Fibroblast of skin of right quadriceps (primary cell): ENCODE measurements at regions not wholly inside any gene's neighbourhood (a gene's known extent, or its start where the extent isn't known, plus 50 kb on each side); places are given as distances from the start of the nearest gene placed in this dataset.
A peak's percentile ranks its signal among the peaks of the same experiment; 100 is the strongest.

Experiments used
- DNase-seq: peaks from one replicate; pipeline ENCODE4 v3.0.0-alpha.2; 2013

DNA sequence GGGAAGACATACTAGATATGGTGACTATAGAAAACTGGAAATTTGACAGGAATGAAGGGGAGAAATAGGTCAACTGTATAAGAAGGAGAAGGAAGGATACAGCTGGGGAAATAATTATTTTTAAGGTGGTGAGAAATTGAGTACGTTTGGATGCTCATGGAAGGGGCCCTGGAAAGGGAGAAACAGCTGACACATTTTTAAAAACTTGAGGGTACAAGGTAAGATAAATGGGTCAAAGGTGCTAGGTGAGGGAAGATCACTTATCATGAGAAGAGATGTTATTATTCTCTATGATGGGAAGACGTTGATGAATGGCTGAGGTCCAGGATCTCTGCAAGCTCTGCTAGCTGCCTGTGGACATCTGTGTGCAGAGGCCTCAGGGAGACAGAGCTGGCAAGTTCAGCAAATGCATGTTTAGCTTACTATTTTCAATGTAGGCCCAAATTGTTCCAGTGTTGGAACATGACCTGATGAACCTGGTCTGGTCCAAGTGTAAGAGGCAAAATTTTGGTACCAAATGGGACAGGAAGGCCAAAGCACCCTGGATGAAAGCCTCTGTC is 181.7 kb downstream of the MTRR start:
- no peak for DNase-seq

DNA sequence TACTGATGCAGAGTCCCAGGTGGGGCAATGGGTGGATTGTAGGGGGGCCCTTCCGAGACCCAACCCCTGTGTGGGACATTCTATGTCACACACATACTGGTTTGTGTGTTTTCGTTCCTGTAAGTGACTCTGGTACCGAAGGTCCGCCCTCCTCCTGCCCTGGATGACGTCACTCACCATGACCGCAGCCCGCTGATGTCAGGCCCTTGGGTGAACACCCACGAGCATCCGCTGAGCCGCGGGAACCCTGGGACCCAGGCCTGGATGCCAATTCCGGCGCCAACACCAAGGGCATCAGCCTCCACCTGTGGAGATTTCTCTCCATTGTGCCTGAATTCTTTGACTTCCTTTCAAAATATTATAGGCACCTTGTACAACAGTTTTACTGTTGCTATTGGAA is 184.3 kb downstream of the MTRR start:
- no peak for DNase-seq

DNA sequence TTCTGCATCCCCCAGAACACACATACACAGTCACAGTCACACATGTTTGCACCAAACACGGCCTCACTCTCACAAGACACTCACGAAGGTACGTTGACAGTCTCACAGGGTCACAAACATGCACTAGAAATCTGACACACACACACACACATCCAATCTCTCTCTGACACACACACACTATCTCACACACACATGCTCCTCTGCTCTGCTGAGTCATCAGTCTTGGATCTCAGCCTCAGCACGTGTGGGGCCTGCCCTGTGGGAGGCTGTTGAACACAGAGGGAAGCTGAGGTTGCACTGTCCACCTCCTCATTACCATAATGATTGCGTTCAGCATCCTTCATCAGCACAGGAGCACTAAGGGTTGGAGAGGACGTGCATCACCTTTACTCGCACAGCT is 188.8 kb downstream of the MTRR start:
- peak; percentile 56 for DNase-seq

DNA sequence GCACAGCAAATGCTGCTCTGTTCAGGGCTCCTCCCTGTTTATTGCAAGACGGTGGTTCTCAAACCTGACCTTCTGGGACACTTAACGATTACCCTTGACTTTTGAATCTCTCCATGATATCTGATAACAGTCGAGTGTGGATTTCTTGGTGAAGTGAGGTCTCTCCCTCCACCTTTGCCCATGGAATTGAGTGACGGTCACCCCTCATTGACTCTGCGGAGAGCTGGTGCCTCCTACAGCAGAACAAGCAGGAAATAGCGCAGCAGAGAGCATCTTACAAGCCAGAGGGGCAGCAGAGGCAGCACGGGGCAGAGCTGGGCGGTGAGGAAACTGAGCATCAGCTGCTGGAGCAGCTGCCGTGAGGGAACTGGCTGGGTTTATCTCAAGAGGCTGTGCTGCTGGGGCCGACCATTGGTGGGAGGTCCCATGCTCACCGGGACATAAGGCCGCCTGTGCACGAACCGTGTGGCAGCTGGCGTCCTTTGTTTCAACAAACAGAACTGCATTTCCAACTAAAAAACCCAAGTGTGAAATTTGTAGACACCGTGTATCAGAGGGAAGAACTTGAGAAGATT is 189.8 kb downstream of the MTRR start:
- no peak for DNase-seq

DNA sequence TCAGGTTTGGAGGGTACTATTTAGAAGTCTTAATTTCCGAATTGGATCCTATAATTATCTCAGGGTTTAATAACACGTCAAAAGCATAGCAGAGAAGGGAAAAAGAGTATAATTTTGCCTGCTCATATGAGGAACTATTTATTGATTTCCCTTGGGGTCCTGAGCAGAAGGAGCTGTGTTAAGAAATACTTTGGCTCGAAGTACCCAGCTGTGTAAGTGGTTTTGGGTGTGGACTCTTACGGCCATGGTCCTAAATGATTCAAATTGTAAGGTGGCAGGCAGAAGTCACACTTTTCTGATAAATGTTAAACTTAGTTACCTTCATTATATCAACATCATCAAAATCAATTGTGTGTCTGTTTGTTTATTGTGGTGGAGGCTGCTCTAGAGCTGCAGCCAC is 190.4 kb downstream of the MTRR start:
- no peak for DNase-seq

DNA sequence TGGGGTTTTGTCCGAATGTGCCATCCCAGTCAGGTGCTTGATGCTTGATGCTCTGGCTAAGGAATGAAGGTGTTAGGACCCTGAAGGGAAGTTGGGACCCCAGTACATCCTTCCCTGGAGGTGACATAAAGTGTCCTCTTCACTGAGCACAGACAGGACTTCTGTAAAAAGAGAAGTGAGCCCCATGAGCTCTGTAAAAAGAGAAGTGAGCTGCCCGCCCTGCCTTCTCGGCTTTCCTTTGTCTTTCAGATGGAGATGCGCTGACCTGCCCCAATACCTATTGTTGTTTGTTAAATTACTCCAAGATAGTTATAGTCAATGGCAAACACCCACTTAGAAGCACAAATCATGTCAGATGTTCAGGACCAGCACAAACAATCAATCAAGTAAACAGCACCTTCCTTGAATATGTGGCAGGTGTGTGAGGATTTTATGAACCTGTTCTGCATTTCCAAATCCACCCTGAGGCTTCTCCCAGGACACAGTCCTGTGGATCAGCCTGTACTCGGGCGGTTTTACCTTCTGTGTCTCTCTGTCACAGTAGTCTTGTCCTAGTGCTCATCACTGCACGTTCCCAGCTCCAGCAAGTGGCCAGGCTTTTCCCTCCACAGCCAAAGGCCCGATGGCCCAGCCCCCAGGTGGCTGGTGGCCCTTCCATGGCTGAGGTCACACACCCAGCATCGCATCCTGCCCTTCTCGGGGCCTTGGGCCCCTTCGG is 191.4 kb downstream of the MTRR start:
- DNase-seq = no peak

DNA sequence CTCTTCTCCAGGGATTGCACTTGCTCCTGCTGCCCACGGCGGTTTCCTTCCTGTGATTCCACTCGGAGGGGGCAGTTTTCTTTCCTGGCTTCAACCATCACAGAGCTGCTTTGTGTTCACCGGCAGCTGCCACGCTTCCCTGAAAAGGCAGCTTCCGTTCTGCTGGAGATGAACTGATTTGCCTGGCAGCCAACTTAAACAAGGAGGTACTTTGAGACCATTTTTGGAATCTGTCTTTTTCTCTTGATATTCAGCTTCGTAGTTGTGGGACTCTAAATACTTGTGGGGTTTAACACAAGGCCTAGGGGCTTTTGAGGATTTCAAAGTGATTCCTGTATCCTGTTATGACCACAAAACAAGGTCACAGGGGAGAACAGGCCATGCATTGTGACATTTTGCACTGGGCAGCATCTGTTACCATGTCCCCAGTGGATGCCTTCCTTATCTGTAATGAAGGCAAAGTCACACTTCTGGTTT is 192.0 kb downstream of the MTRR start:
- no peak for DNase-seq

DNA sequence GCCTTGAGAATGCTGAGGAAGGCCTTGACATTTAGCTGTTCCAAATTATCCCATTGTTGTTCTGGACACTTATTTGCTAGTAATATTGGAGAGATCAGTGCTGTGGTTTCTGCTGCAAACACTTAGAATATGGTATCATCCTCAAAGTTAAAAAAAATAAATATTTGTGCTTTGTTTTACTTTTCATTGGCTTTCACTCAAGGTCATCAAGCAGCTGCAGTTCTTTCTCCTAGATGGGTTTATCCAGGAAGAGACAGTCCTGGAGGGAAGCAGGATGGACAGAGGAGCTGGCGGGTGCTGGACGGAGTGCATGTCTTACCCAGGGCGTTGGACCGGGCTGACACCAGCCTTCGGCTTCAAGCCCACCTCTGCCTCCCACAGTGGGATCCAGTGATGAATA is 193.6 kb downstream of the MTRR start:
- DNase-seq = no peak

DNA sequence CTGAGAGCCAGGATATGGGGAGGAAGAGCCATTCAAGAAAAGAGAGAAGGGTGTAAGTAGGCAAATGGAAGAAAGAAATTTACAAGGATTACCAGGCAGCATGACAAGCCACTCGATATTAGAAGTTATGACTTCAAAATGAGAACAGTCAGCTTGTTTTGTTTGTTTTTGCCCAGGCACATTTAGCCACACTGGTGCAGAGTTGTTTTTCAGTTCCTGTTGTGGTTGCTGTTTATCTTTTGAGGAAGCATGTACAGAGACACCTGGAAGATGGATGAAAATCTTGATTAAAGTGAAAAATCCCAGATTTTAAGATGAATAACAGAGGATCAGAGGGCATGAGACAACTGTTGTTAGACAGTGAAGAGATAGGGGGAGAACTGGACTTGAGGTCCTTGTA is 199.1 kb downstream of the MTRR start:
- no peak for DNase-seq

DNA sequence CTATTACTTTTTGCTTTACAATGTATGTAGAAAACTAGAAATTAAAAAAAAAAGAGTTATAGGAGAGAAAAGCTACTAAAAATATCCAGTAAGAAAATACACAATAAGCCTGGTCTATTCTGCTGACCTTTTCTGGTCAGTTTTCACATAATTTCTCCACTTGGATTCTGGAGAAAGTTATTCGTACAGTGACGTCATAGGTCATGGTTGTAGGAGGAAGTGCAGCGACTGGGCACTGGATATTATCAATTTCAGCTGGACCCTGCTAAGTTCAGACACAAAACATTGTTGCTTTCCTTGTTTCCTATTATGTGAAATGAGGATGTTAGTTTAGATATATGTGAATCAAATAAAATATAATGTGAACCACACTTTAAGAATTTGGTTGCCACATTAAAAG is 201.2 kb downstream of the MTRR start:
- no peak for DNase-seq

DNA sequence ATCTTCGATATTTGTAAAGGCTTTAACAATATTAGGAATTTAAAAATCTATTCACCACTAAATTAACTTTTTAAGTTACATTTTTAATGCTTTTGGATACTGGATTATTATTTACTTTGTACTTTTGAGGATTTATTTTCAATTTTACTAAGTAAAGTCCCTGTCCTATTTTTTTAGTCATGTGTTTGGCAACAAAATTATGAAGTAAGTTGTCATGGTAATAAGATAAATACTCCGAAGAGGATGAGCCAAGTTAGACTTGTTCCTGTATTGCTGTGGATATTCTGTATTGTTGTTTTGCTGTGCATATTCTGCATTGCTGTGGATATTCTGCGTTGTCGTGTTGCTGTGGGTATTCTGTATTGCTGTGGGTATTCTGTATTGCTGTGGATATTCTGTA is 210.1 kb downstream of the MTRR start:
- DNase-seq = no peak

DNA sequence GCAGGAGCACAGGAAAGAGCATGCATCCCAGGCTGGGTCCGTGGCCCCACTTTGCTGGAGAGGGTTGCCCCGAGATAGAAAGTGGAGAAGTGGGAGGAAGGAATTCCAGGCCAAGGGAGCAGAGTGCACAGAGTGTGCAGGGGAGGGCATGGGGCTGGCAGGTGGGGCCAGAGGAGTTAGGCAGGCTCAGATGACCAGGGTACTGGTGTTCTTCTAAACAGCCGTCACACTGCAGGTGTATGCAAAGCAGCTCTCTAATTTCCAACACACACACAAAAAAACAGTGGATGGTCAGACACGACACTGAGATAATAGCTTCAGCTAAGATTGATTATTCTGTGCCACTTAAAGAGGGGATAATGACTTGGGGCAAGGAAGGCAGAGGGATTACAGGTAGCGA is 212.2 kb downstream of the MTRR start:
- DNase-seq = no peak

DNA sequence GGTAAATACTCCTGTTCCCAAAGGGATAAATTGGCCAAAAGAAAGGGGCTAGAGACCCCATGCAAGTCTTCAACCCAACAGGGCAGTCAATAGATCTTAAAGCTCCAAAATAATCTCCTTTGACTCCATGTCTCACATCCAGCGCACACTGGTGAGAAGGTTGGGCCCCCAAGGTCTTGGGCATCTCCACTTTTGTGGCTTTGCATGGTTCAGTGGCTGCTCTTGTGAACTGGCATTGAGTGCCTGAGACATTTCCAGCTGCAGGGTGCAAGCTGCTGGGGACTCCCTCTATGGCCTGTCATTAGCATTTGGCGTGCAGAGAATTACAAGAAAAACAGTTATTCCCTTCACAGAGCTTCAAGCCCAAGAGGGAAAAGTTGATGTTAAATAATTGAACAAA is 224.7 kb downstream of the MTRR start:
- no peak for DNase-seq

DNA sequence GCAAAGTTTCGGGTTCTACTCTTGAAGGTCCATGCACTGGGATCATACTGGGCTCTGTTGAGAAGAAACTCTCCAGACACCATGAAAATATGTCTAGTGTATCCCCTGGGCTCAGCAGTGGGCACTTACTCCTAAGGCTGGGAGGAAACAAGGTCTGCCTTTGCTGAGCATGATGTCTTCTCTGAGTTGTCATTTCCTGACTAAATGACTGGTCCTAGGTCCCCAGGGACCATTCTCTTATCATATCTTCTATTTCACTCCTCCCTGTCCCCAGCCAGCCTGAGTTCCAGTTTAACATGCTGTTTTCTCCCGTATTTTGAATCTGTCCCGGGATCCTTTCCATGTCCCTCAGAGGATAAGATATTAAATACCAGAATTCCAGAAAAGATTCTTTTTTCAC is 225.4 kb downstream of the MTRR start:
- no peak for DNase-seq

DNA sequence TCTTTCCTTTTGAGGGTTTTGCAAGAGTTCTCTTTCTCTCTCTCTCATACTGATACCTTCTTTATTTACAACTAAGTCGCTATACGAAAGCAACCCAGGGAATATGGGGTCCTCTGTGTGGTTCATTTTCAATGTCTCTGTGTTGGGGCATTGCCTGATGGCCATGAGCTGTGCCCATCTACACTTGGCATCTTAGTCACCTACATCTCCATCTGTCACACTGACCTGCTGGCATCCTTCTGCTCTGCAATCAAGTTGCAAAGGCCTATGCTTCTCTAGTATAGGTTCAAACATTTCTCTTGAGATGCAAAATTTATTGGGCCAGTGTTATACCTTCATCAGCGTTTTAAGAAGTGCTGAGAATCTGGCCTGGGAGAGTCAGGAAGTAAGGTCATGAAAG is 228.2 kb downstream of the MTRR start:
- DNase-seq = no peak

DNA sequence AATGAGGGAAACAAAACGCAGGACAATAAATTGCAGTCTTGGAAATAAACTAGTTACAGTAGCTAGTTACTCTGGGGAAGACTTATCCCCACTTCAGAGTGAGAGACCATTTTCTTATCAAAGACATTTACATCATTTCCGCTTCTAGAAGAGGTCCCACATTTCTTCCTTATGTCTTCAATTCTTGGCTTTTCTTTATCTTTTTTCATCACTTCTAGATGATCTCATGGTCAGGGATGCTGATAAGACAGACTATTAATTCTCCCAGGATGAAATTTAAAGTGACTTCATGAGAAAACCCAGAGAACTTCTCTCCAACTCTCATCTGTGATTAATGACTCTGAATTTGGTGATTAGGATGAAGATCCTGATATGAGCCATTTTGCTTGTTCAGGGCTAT is 229.1 kb downstream of the MTRR start:
- no peak for DNase-seq

DNA sequence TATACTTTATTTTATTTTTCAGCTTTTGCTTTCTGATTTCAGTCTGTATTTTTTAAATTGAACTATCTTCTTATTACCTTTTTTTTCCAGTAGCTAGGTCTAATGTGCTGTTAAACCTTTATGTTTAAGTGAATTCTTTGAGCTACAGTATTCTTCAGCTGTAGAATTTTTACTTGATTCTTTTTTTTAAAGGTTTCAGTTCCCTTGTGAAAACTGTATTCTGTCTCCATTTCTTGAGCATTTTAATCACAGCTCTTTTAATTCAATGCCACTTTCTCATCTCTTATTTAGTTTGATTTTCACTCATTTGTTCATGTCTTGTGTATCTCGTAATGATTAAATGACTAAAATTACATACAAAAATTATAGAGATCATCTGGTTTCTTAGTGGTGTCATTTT is 233.8 kb downstream of the MTRR start:
- DNase-seq = no peak

DNA sequence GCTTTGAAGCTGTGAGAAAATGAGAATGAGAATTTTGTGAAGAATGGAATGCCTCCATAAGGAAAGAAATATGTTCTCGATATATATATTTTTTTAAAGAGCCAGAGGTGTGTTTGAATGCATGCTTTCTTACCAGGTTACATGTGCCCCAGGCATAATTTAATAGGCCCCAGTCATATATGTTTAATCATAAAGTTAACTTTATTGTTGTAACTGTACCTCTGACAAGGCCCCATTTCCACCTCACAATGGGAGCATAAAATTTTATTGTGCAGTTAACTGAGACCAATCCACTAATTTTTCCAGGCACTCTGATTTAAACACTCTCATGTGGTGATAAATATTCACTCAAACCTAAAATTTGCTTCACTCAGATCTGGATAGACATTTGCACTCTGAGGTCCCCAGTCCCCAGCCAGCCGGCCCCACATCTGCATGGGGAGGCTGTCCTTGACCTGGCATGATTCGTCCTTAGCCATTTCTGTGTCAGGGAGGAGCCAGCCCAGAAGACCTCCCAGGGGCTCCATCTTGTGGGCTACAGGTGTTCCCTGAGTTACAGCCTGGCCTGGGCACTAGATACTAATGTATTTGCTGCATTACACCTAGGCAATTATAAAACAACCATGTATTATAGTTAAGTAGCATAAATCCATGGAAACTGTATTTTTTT is 245.8 kb downstream of the MTRR start:
- DNase-seq = no peak

DNA sequence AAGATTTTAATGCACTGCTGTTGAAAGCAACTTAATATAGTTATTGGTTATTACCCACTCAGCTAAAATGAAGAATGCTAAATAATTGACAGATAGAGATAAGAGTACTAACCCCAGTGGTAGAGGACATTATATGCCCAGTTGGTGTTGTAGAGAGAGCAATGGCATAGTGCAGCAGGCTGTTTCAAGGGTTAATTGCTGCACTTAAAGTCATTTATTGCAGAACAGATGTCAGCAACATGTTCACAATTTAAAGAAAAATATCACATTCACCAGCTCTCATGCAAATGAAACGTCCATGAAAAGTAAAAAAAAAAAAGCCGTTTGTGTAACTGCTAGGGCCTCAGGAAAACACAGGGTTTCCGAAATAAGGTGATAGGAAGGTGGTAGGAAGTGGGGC is 254.6 kb downstream of the MTRR start:
- DNase-seq = no peak

DNA sequence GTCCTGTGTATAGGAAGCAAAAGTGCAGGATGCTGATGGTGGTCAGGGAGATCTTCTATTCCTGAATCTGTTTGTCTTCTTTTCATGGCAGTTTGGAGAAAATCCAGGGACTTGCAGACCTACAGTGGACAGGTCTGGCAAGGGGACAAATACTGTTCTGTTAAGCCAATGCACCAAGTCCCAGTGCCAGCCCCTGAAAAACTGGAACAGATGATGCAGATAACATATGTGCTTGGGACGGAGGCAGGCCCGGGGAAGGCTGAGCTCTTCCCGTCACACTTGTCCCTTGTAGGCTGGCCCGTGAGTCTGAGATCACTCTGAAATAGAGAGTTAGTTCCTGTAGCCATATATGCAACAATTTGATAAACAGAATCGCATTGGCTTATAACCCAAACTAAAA is 265.7 kb downstream of the MTRR start:
- no peak for DNase-seq

DNA sequence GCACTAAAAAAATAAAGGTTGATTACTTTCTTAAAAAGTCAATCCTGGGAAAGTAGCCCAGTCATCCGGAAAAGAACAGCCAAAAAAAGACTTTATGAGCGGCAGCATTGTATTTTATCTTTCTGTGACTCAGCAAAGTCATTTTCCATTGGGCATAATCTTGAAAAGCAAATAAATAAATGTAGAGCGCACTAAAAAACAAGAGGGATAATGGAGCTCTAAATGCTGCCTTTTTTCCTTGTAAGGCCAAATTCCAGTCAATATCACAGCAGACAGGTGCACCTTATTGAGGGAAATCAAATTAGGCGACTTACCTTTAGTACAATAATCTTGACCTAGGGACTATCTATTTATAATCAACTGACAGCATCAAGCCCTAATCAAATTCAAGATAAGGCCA is 266.8 kb downstream of the MTRR start:
- no peak for DNase-seq

DNA sequence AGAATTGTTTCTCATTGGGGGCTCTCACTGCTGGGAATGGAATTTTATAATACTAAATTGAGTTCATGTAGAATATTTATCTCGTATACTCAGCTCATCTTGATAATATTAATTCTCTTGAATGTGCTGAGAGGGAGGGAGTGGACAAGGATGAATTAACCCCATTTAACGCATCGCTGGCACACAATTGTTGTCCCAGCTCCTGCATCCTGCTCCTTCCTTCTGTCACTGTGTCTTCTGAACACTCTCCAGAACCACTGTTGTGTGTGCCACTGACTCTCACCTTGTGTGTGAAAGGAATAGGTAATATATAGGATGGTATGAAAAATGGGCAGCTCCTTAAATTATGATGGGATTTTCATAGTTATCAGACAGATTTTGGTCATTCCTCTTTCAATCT is 267.3 kb downstream of the MTRR start:
- DNase-seq = no peak

DNA sequence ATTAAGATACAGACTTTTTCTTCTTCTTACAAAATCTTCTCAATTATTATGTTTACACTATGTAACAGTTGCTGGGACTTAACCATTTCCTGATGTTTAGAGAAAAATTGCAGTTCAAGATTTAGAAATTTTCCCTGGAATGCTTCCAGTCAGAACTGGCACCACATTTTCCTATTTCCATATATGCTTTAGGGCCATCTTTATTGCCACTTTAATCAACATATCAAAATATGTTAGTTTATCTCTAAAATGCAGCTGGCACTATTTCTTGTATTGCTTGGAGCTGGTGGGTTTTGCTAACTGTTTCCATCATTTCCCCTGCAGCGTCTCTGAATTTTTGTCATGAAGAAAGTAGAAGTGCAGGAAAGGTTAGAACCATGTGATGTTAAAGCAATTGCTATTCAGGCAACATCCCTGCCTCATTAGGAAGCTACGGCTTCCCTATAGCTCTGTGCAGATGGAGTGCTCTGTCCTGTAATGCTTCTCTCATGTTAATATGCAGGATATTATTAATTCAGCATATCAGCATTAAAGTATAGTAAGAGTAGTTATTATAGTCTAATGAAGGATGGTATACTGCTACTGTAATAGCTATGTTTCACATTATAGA is 269.1 kb downstream of the MTRR start:
- DNase-seq = no peak

DNA sequence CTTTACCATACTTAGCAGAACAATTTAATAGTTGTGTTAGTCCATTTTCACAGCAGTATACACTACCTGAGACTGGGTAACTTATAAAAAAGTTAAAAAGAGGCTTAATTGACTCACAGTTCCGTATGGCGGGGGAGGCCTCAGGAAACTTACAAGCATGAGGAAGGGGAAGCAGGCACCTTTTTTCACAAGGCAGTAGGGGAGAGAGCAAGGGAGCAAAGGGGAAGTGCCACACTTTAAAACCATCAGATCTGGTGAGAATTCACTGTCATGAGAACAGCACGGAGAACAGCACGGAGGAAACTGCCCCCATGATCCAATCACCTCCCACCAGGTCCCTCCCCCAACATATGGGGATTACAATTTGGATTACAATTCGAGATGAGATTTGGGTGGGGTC is 269.9 kb downstream of the MTRR start:
- DNase-seq = no peak
